ENCODE measurements at regions not wholly inside any gene's neighbourhood (a gene's known extent, or its start where the extent isn't known, plus 50 kb on each side); places are given as distances from the start of the nearest gene placed in this dataset.

DNA sequence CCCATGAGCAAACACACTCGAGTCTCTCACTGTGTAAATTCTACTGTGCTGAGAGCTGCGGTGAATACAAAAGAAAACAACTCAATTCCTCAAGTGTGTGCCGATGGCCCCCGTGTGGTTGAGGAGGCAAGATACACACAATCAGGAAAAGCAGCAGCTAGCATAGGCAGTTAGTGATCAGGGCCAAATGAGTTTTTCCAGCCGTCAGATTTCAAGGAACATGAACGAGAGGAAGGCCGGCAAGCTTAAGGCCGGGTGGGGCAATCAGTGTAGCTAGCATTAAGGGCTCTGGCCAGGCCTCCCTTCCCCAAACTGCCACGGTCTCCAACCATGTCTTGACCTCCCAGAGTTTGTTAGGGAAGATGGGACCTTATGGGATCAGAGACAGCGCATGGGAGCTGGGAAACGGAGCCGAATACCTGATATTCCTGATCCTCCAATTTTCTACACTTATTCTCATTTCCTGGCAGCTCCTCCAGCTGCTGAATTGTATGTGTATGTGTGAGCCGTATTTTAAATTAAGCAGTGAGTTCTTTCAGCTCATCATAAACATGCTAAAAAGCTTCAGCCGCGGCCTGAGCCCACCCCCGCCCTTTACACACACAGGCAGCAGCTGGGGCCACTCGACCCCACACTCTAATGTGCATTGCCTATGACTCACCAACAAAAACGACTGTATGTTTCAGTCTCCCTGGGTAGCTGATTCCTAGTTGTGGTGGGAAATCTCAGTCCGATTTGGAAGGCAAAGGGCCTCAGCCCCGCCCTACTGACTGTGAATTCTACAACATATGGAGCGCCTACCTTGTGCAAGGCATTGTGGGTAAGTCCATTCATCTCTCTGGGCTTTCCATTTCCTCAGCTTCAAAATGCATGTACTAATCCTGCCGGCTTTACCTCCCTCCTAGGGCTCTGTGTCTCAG, 59.9 kb downstream of the RTL9 start:
- intact Hi-C loops (cut with micrococcal nuclease): no loop called here
- peak; percentile 96 for FAIRE-seq
- dilution Hi-C loops (cut with MboI; ENCODE audit: extremely low pct_ligation_motif_present, low sequenced_read_pairs): loop anchor here (10.0 kb wide), 1 partner anchor 264 kb away; no protein-coding TSS in a partner anchor
- DNase-seq (ENCODE audit: low read depth, low spot score): peak; percentile 30
- Histone ChIP-seq H2AFZ (ENCODE audit: low read depth, low read length) (peak overlapping the region; percentile 34), H3K9me1 (replicated peaks; ENCODE audit: control insufficient read depth, extremely low read depth, insufficient read depth, low read length) (no peaks in the 10 kb centered on the region), H3K27ac (ENCODE audit: insufficient read depth, low read depth, low read length) (no peak overlapping the region), H4K20me1 (replicated peaks; ENCODE audit: control insufficient read depth, extremely low read depth, insufficient read depth, low read length) (no peaks in the 10 kb centered on the region), H3K4me2 (ENCODE audit: insufficient read depth, low read length) (no peak overlapping the region), H3K9ac (replicated peaks; ENCODE audit: extremely low read depth, insufficient read depth, low read length) (no peak overlapping the region), H3K27me3 (ENCODE audit: control insufficient read depth in 2 of 2, insufficient read depth in 2 of 2, low read length in 2 of 2) (peaks cover 0 to 3% of the 10 kb centered on the region in 2 experiments), H3K4me1 (ENCODE audit: control insufficient read depth, extremely low read depth, insufficient read depth, low read length) (no peaks in the 10 kb centered on the region), H3K4me3 (replicated peaks in 1 of 3; ENCODE audit: insufficient read depth in 1 of 3, low read depth in 1 of 3, low read length in 3 of 3) (no peak overlapping the region), H3K36me3 (ENCODE audit: control insufficient read depth in 2 of 2, extremely low read depth in 1 of 2, insufficient read depth in 2 of 2, low read length in 2 of 2) (no peaks in the 10 kb centered on the region), H3K9me3 (replicated peaks; ENCODE audit: control insufficient read depth, insufficient read depth, low read length) (no peaks in the 10 kb centered on the region), H3K79me2 (ENCODE audit: control insufficient read depth, insufficient read depth, low read length) (no peaks in the 10 kb centered on the region)
- no TSS peak for BruUV-seq (replicated peaks)
- ChIA-PET POLR2A (no interaction called here), CTCF (interaction anchor here (0.6 to 3.2 kb wide), 8 partner anchors 9 to 429 kb away, joined by 3 to 41 read pairs (median 7); no protein-coding TSS in a partner anchor)
- TF ChIP-seq, protein P1, sequence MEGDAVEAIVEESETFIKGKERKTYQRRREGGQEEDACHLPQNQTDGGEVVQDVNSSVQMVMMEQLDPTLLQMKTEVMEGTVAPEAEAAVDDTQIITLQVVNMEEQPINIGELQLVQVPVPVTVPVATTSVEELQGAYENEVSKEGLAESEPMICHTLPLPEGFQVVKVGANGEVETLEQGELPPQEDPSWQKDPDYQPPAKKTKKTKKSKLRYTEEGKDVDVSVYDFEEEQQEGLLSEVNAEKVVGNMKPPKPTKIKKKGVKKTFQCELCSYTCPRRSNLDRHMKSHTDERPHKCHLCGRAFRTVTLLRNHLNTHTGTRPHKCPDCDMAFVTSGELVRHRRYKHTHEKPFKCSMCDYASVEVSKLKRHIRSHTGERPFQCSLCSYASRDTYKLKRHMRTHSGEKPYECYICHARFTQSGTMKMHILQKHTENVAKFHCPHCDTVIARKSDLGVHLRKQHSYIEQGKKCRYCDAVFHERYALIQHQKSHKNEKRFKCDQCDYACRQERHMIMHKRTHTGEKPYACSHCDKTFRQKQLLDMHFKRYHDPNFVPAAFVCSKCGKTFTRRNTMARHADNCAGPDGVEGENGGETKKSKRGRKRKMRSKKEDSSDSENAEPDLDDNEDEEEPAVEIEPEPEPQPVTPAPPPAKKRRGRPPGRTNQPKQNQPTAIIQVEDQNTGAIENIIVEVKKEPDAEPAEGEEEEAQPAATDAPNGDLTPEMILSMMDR (IDR thresholded peaks at IDR 0.05; ENCODE audit: extremely low read depth in 1 of 2, insufficient read depth in 1 of 2, low read depth in 1 of 2, low read length in 2 of 2): peak; percentile 25 to 49
- TF ChIP-seq POLR2A (IDR thresholded peaks at IDR 0.05; ENCODE audit: low read depth, low read length): no peak
- TF ChIP-seq EZH2 (IDR thresholded peaks at IDR 0.05; ENCODE audit: borderline replicate concordance, low read depth, low read length, severe bottlenecking): no peak

DNA sequence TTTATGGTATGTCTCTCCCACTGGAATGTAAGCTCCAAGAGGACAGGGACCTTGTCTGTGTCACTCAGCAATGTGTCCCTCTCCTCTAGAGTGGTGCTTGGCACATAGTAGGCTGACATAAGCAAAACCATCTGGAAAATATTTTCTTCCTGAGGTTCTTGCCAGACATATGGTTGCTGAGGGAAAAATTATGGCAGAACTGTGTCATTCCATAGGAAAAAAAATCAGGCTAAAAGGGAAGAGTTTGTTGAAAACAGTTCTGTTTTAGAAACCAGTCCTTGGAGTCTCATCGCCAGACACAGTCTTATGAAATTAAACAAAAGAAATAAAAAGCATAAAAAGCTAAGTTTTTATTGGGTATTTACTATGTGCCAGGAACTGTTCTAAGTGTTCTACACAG, 60.9 kb downstream of the RTL9 start:
- Histone ChIP-seq H3K9me3 (replicated peaks; ENCODE audit: control insufficient read depth, insufficient read depth, low read length) (no peaks in the 10 kb centered on the region), H3K27me3 (ENCODE audit: control insufficient read depth in 2 of 2, insufficient read depth in 2 of 2, low read length in 2 of 2) (peaks cover 0 to 3% of the 10 kb centered on the region in 2 experiments), H3K4me1 (ENCODE audit: control insufficient read depth, extremely low read depth, insufficient read depth, low read length) (no peaks in the 10 kb centered on the region), H3K4me2 (ENCODE audit: insufficient read depth, low read length) (no peak overlapping the region), H3K9ac (replicated peaks; ENCODE audit: extremely low read depth, insufficient read depth, low read length) (no peak overlapping the region), H3K79me2 (ENCODE audit: control insufficient read depth, insufficient read depth, low read length) (no peaks in the 10 kb centered on the region), H4K20me1 (replicated peaks; ENCODE audit: control insufficient read depth, extremely low read depth, insufficient read depth, low read length) (no peaks in the 10 kb centered on the region), H3K36me3 (ENCODE audit: control insufficient read depth in 2 of 2, extremely low read depth in 1 of 2, insufficient read depth in 2 of 2, low read length in 2 of 2) (no peaks in the 10 kb centered on the region), H3K4me3 (replicated peaks in 1 of 3; ENCODE audit: insufficient read depth in 1 of 3, low read depth in 1 of 3, low read length in 3 of 3) (no peak overlapping the region), H2AFZ (ENCODE audit: low read depth, low read length) (no peak overlapping the region), H3K27ac (ENCODE audit: insufficient read depth, low read depth, low read length) (no peak overlapping the region), H3K9me1 (replicated peaks; ENCODE audit: control insufficient read depth, extremely low read depth, insufficient read depth, low read length) (no peaks in the 10 kb centered on the region)
- DNase-seq (ENCODE audit: low read depth, low spot score) (no peak), FAIRE-seq (no peak)
- no TSS peak for BruUV-seq (replicated peaks)
- ChIA-PET CTCF (interaction anchor here (1.1 to 3.2 kb wide), 7 partner anchors 11 to 428 kb away, joined by 3 to 41 read pairs (median 6); no protein-coding TSS in a partner anchor), POLR2A (no interaction called here)
- dilution Hi-C loops (cut with MboI; ENCODE audit: extremely low pct_ligation_motif_present, low sequenced_read_pairs) (loop anchor here (10.0 kb wide), 1 partner anchor 265 kb away; no protein-coding TSS in a partner anchor), intact Hi-C loops (cut with micrococcal nuclease) (no loop called here)
- TF ChIP-seq JUN (IDR thresholded peaks at IDR 0.05; ENCODE audit: borderline replicate concordance, insufficient read depth, insufficient read length, low read depth): no peak
- TF ChIP-seq EZH2 (IDR thresholded peaks at IDR 0.05; ENCODE audit: borderline replicate concordance, low read depth, low read length, severe bottlenecking): no peak
- no peak for TF ChIP-seq POLR2A (IDR thresholded peaks at IDR 0.05; ENCODE audit: low read depth, low read length)
- TF ChIP-seq GATA2 (IDR thresholded peaks at IDR 0.05; ENCODE audit: insufficient read depth, insufficient read length, low read depth, low read length): no peak
- no peak for TF ChIP-seq POLR2AphosphoS5 (IDR thresholded peaks at IDR 0.05; ENCODE audit: insufficient read depth, low read depth, low read length)
- TF ChIP-seq, protein P1 (IDR thresholded peaks at IDR 0.05; ENCODE audit: extremely low read depth in 1 of 2, insufficient read depth in 1 of 2, low read depth in 1 of 2, low read length in 2 of 2): no peak
- no peak for TF ChIP-seq FOS (IDR thresholded peaks at IDR 0.05; ENCODE audit: borderline replicate concordance, insufficient read depth, low read length)
- TF ChIP-seq, protein P2, sequence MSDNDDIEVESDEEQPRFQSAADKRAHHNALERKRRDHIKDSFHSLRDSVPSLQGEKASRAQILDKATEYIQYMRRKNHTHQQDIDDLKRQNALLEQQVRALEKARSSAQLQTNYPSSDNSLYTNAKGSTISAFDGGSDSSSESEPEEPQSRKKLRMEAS (IDR thresholded peaks at IDR 0.05; ENCODE audit: insufficient read depth, insufficient read length): no peak
- no peak for TF ChIP-seq MYC (IDR thresholded peaks at IDR 0.05; ENCODE audit: low read depth, low read length)
